ENCODE measurements at regions not wholly inside any gene's neighbourhood (a gene's known extent, or its start where the extent isn't known, plus 50 kb on each side); places are given as distances from the start of the nearest gene placed in this dataset.
"Not testable (repeated sequence)": the region's sequence is repeated elsewhere in the genome, so short reads cannot be mapped to it uniquely, and the experiment has no call there.

GRCh38 chr15:20105011-20105990 is 436.3 kb downstream of the GOLGA6L6 start:
- not testable (repeated sequence) for TF ChIP-seq POLR2A (IDR thresholded peaks at IDR 0.05)
- TF ChIP-seq, protein P1, sequence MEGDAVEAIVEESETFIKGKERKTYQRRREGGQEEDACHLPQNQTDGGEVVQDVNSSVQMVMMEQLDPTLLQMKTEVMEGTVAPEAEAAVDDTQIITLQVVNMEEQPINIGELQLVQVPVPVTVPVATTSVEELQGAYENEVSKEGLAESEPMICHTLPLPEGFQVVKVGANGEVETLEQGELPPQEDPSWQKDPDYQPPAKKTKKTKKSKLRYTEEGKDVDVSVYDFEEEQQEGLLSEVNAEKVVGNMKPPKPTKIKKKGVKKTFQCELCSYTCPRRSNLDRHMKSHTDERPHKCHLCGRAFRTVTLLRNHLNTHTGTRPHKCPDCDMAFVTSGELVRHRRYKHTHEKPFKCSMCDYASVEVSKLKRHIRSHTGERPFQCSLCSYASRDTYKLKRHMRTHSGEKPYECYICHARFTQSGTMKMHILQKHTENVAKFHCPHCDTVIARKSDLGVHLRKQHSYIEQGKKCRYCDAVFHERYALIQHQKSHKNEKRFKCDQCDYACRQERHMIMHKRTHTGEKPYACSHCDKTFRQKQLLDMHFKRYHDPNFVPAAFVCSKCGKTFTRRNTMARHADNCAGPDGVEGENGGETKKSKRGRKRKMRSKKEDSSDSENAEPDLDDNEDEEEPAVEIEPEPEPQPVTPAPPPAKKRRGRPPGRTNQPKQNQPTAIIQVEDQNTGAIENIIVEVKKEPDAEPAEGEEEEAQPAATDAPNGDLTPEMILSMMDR (IDR thresholded peaks at IDR 0.05) = not testable (repeated sequence)
